ENCODE measurements at regions not wholly inside any gene's neighbourhood (a gene's known extent, or its start where the extent isn't known, plus 50 kb on each side); places are given as distances from the start of the nearest gene placed in this dataset.

GRCh38 chr1:87165177-87165576 is 163.5 kb upstream of the LMO4 start:
- Mint-ChIP-seq H3K27me3 (peaks cover 9 to 12% of the 10 kb centered on the region in 2 donors), H3K4me3 (no peak overlapping the region), H3K36me3 (no peaks in the 10 kb centered on the region), H3K27ac (no peak overlapping the region), H3K9me3 (no peaks in the 10 kb centered on the region), H3K4me1 (no peaks in the 10 kb centered on the region)
- no peak for ATAC-seq (replicated peaks)
- DNase-seq: no peak

GRCh38 chr1:87167157-87167789 is 161.4 kb upstream of the LMO4 start:
- Mint-ChIP-seq H3K27me3 (peaks cover 13 to 17% of the 10 kb centered on the region in 2 donors), H3K9me3 (no peaks in the 10 kb centered on the region), H3K4me3 (no peak overlapping the region), H3K36me3 (no peaks in the 10 kb centered on the region), H3K4me1 (no peaks in the 10 kb centered on the region), H3K27ac (no peak overlapping the region)
- DNase-seq: no peak
- ATAC-seq (replicated peaks): no peak

GRCh38 chr1:87167848-87168525 is 160.7 kb upstream of the LMO4 start:
- Mint-ChIP-seq H3K27me3 (peaks cover 13 to 23% of the 10 kb centered on the region in 2 donors), H3K9me3 (no peaks in the 10 kb centered on the region), H3K36me3 (no peaks in the 10 kb centered on the region), H3K27ac (no peak overlapping the region), H3K4me1 (no peaks in the 10 kb centered on the region), H3K4me3 (no peak overlapping the region)
- ATAC-seq (replicated peaks): no peak
- no peak for DNase-seq

GRCh38 chr1:87169263-87169910 is 159.3 kb upstream of the LMO4 start:
- Mint-ChIP-seq H3K27me3 (peaks cover 22 to 27% of the 10 kb centered on the region in 2 donors), H3K4me3 (no peak overlapping the region), H3K9me3 (no peaks in the 10 kb centered on the region), H3K27ac (no peak overlapping the region), H3K4me1 (no peaks in the 10 kb centered on the region), H3K36me3 (no peaks in the 10 kb centered on the region)
- DNase-seq: no peak
- no peak for ATAC-seq (replicated peaks)

GRCh38 chr1:87170157-87170556 is 158.5 kb upstream of the LMO4 start:
- H3K4me3 Mint-ChIP-seq: no peak overlapping the region
- no peak for ATAC-seq (replicated peaks)
- H3K4me1 Mint-ChIP-seq: no peaks in the 10 kb centered on the region
- no peak overlapping the region for H3K27ac Mint-ChIP-seq
- no peak for DNase-seq
- H3K27me3 Mint-ChIP-seq: peaks cover 27 to 28% of the 10 kb centered on the region in 2 donors
- H3K9me3 Mint-ChIP-seq: peaks cover under 1 to 2% of the 10 kb centered on the region in 2 donors
- peaks cover 0 to 3% of the 10 kb centered on the region in 2 donors for H3K36me3 Mint-ChIP-seq

GRCh38 chr1:87170931-87171598 is 157.6 kb upstream of the LMO4 start:
- Mint-ChIP-seq H3K9me3 (peaks cover 2 to 4% of the 10 kb centered on the region in 2 donors), H3K36me3 (peaks cover 0 to 5% of the 10 kb centered on the region in 2 donors), H3K4me3 (no peak overlapping the region), H3K27me3 (peaks cover 27 to 30% of the 10 kb centered on the region in 2 donors), H3K4me1 (peaks cover 3 to 4% of the 10 kb centered on the region in 2 donors), H3K27ac (no peak overlapping the region)
- ATAC-seq (replicated peaks) (no peak), DNase-seq (no peak)

GRCh38 chr1:87173231-87173630 is 155.4 kb upstream of the LMO4 start:
- Mint-ChIP-seq H3K27me3 (peaks cover 26 to 34% of the 10 kb centered on the region in 2 donors), H3K9me3 (peaks cover 2 to 4% of the 10 kb centered on the region in 2 donors), H3K27ac (no peak overlapping the region), H3K36me3 (peaks cover 0 to 5% of the 10 kb centered on the region in 2 donors), H3K4me1 (peaks cover 12 to 13% of the 10 kb centered on the region in 2 donors), H3K4me3 (no peak overlapping the region)
- DNase-seq: no peak
- no peak for ATAC-seq (replicated peaks)

GRCh38 chr1:87174724-87175245 is 153.9 kb upstream of the LMO4 start:
- Mint-ChIP-seq H3K4me1 (peaks cover 12 to 13% of the 10 kb centered on the region in 2 donors), H3K27ac (no peak overlapping the region), H3K9me3 (peaks cover 2 to 4% of the 10 kb centered on the region in 2 donors), H3K36me3 (peaks cover 0 to 5% of the 10 kb centered on the region in 2 donors), H3K4me3 (no peak overlapping the region), H3K27me3 (peaks cover 26 to 34% of the 10 kb centered on the region in 2 donors)
- DNase-seq (no peak), ATAC-seq (replicated peaks) (no peak)

GRCh38 chr1:87176087-87176486 is 152.6 kb upstream of the LMO4 start:
- no peak overlapping the region for H3K4me3 Mint-ChIP-seq
- peak; percentile 42 to 64 for ATAC-seq (replicated peaks)

GRCh38 chr1:87176514-87176913 is 152.2 kb upstream of the LMO4 start:
- peaks cover 2 to 4% of the 10 kb centered on the region in 2 donors for H3K9me3 Mint-ChIP-seq
- H3K4me3 Mint-ChIP-seq: no peak overlapping the region
- H3K27me3 Mint-ChIP-seq: peaks cover 15 to 34% of the 10 kb centered on the region in 2 donors
- DNase-seq (no peak), ATAC-seq (replicated peaks) (no peak)
- no peak overlapping the region for H3K27ac Mint-ChIP-seq
- H3K36me3 Mint-ChIP-seq: peaks cover 0 to 5% of the 10 kb centered on the region in 2 donors
- peaks cover 13 to 14% of the 10 kb centered on the region in 2 donors for H3K4me1 Mint-ChIP-seq

More at GRCh38 chr1:87176087-87176486, 152.6 kb upstream of the LMO4 start:
- no peak for DNase-seq
- Mint-ChIP-seq H3K4me1 (peaks cover 13 to 14% of the 10 kb centered on the region in 2 donors), H3K27ac (no peak overlapping the region), H3K9me3 (peaks cover 2 to 4% of the 10 kb centered on the region in 2 donors), H3K36me3 (peaks cover 0 to 5% of the 10 kb centered on the region in 2 donors), H3K27me3 (peaks cover 19 to 34% of the 10 kb centered on the region in 2 donors)

- no peak overlapping the region for H3K27ac Mint-ChIP-seq
- ATAC-seq (replicated peaks): no peak
- peaks cover 13 to 14% of the 10 kb centered on the region in 2 donors for H3K4me1 Mint-ChIP-seq
- H3K36me3 Mint-ChIP-seq: peaks cover 0 to 5% of the 10 kb centered on the region in 2 donors
- no peak overlapping the region for H3K4me3 Mint-ChIP-seq
- H3K9me3 Mint-ChIP-seq: peaks cover 2 to 4% of the 10 kb centered on the region in 2 donors
- DNase-seq: no peak
- peaks cover 14 to 34% of the 10 kb centered on the region in 2 donors for H3K27me3 Mint-ChIP-seq
These were observed 150.2 kb upstream of the LMO4 start for GRCh38 chr1:87178441-87178840.

- Mint-ChIP-seq H3K36me3 (peaks cover 0 to 5% of the 10 kb centered on the region in 2 donors), H3K4me3 (no peak overlapping the region), H3K27me3 (peaks cover 10 to 31% of the 10 kb centered on the region in 2 donors), H3K9me3 (peaks cover 2 to 4% of the 10 kb centered on the region in 2 donors), H3K4me1 (peaks cover 13 to 14% of the 10 kb centered on the region in 2 donors), H3K27ac (no peak overlapping the region)
- DNase-seq (no peak), ATAC-seq (replicated peaks) (no peak)
These were observed 149.4 kb upstream of the LMO4 start for GRCh38 chr1:87179076-87179810.

GRCh38 chr1:87179851-87180519 is 148.7 kb upstream of the LMO4 start:
- H3K4me1 Mint-ChIP-seq: peaks cover 13 to 14% of the 10 kb centered on the region in 2 donors
- H3K36me3 Mint-ChIP-seq: peaks cover 0 to 3% of the 10 kb centered on the region in 2 donors
- no peak overlapping the region for H3K27ac Mint-ChIP-seq
- peaks cover 12 to 34% of the 10 kb centered on the region in 2 donors for H3K27me3 Mint-ChIP-seq
- DNase-seq (no peak), ATAC-seq (replicated peaks) (no peak)
- H3K9me3 Mint-ChIP-seq: peaks cover 2 to 3% of the 10 kb centered on the region in 2 donors
- H3K4me3 Mint-ChIP-seq: no peak overlapping the region

All from stimulated activated naive B cell treated with anti-CD40 and anti-IgM and Interleukin-4, amounts not matched to agents 10 μg/mL and 1 μg/mL and 100 μg/mL, for 72 hours (primary cell).